HL-60/S4 treated with retinoic acid at 250 ng/mL for 4 days and 3 days (cell line): ENCODE measurements at regions not wholly inside any gene's neighbourhood (a gene's known extent, or its start where the extent isn't known, plus 50 kb on each side); places are given as distances from the start of the nearest gene placed in this dataset.

Experiments
- in situ Hi-C: fragments of 300-500 bp; cut with MboI; formaldehyde crosslinking; loops from 2 replicates; pipeline ENCODE4 v1.7.0; 2022; ENCODE audit warnings: low sequenced_read_pairs

GRCh38 chr2:65662654-65663432, 230.4 kb upstream of the SPRED2 start:
- in situ Hi-C loops = no loop called here

- in situ Hi-C loops = no loop called here
These were observed 229.7 kb upstream of the SPRED2 start for GRCh38 chr2:65661980-65662653.

GRCh38 chr2:65660340-65660739, 227.9 kb upstream of the SPRED2 start:
- in situ Hi-C loops = no loop called here

GRCh38 chr2:65658881-65659280, 226.5 kb upstream of the SPRED2 start:
- in situ Hi-C loops = no loop called here

GRCh38 chr2:65658266-65658665, 225.9 kb upstream of the SPRED2 start:
- in situ Hi-C loops = no loop called here

GRCh38 chr2:65656160-65656718, 223.8 kb upstream of the SPRED2 start:
- in situ Hi-C loops = no loop called here

GRCh38 chr2:65655000-65655399, 222.6 kb upstream of the SPRED2 start:
- in situ Hi-C loops = no loop called here

- in situ Hi-C loops = no loop called here
These were observed 222.1 kb upstream of the SPRED2 start for GRCh38 chr2:65654496-65654895.

GRCh38 chr2:65652066-65652465, 219.7 kb upstream of the SPRED2 start:
- in situ Hi-C loops = no loop called here

GRCh38 chr2:65649811-65650589, 217.6 kb upstream of the SPRED2 start:
- in situ Hi-C loops = no loop called here

GRCh38 chr2:65647249-65647842, 214.9 kb upstream of the SPRED2 start:
- in situ Hi-C loops = no loop called here

GRCh38 chr2:65640793-65641103, 208.3 kb upstream of the SPRED2 start:
- in situ Hi-C loops = no loop called here

- in situ Hi-C loops = no loop called here
These were observed 206.9 kb upstream of the SPRED2 start for GRCh38 chr2:65639156-65639864.

- in situ Hi-C loops = no loop called here
These were observed 206.0 kb upstream of the SPRED2 start for GRCh38 chr2:65638443-65638842.

GRCh38 chr2:65636813-65637483, 204.5 kb upstream of the SPRED2 start:
- in situ Hi-C loops = no loop called here

GRCh38 chr2:65636024-65636423, 203.6 kb upstream of the SPRED2 start:
- in situ Hi-C loops = no loop called here

- in situ Hi-C loops = no loop called here
These were observed 201.9 kb upstream of the SPRED2 start for GRCh38 chr2:65634304-65634703.

- in situ Hi-C loops = no loop called here
These were observed 198.2 kb upstream of the SPRED2 start for GRCh38 chr2:65630643-65631042.

GRCh38 chr2:65628156-65628555, 195.8 kb upstream of the SPRED2 start:
- in situ Hi-C loops = no loop called here

GRCh38 chr2:65626831-65627230, 194.4 kb upstream of the SPRED2 start:
- in situ Hi-C loops = no loop called here
